ENCODE measurements at regions not wholly inside any gene's neighbourhood (a gene's known extent, or its start where the extent isn't known, plus 50 kb on each side); places are given as distances from the start of the nearest gene placed in this dataset.

- TF ChIP-seq KDM5A (IDR thresholded peaks at IDR 0.05; ENCODE audit: low read length) (no peak), TAF7 (optimal IDR thresholded peaks at IDR 0.05; ENCODE audit: borderline replicate concordance, low read depth, low read length) (no peak), NANOG (IDR thresholded peaks at IDR 0.05; ENCODE audit: insufficient read depth, low read depth, low read length, poor library complexity, severe bottlenecking) (no peak)
Observed at GRCh38 chr13:111947026-111947810, 119.7 kb upstream of the SOX1 start (continued).
